GM21723 (cell line): ENCODE measurements at regions not wholly inside any gene's neighbourhood (a gene's known extent, or its start where the extent isn't known, plus 50 kb on each side); places are given as distances from the start of the nearest gene placed in this dataset.

Source experiments
- ATAC-seq: cut with Tn5 transposase; IDR thresholded peaks from one replicate; pipeline ENCODE4 v1.9.1; 2021; ENCODE audit warnings: mild to moderate bottlenecking, moderate library complexity; ENCODE audit not compliant: unreplicated experiment

DNA sequence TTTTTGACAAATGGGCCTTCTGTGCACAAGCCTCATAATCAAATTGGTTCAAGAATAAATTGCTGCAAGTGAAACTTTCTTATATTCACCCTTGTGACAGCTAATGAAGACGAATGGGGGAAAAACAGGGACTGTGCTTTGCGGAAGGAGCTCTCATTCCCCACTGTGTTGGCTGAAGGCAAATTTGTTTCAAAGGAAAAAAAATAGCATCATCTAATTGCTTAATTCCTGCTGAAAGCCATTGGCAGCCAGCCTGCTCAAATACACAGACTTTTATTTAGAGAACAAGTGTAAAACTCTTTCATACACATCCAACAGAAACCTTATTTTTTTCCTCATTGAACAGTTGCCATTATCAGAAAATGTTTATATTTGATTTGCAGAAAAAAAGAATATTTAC lies 172.3 kb downstream of the ARL6IP6 start:
- ATAC-seq: no peak

DNA sequence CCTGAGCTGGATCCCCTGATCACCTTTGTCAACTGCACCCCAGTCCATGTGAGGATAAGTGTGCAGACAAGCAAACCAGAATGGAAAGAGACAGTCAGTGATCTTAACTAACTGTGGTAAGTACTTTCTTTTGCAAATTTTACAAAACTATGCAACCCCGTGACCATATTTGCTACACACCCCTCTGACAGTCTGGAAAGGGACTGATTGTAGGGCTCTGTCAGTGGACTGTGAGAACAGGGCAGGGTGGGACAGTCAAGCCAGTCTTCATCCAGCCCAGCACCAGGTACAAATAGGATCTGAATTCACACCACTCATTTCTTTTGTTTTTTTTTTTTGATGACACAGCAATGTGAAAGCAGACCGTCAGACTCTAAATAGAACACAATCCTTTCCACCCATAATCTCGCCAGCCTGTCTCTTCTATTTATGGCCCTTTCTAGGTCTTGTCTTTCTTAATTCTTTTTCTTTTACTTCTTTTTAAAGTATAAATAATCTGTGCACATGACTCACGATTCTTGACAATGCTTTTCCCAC lies 165.6 kb downstream of the ARL6IP6 start:
- no peak for ATAC-seq

DNA sequence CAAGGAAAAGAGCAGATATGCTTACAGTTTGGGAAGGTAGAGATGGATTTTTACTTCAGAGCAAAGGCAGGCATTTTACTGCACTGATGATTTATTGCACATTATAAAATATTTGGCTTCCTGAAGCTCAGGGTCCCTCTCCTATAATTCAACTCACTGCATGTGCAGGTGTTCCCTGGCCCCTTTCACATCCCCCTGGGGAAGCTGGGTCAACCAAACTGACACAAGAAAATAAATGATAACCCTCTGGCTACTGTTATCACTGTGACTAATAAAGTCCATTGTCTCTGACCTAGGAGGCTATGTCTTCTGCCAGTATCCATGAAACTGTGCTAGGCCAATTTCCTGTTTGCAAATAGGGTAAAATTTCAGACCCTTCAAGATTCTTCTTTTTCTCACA lies 163.1 kb downstream of the ARL6IP6 start:
- ATAC-seq: no peak

DNA sequence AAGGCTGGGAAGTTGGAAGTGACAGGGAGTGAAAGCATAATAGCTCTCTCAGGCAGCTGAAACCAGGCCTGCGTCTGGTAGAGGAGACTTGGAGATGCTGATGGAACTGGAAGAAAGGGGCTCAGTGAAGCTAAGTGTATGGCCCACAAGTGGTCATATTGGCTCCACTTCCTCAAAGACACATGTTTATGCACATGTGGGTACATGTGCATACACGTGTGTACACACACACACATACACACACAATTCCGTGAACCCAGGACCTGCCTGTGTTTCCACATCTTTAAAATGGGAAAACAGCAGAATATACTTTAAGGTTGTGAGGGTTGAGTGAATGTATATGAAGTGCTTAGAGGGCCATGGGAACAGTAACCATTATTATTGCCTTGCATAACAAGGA lies 160.9 kb downstream of the ARL6IP6 start:
- no peak for ATAC-seq

DNA sequence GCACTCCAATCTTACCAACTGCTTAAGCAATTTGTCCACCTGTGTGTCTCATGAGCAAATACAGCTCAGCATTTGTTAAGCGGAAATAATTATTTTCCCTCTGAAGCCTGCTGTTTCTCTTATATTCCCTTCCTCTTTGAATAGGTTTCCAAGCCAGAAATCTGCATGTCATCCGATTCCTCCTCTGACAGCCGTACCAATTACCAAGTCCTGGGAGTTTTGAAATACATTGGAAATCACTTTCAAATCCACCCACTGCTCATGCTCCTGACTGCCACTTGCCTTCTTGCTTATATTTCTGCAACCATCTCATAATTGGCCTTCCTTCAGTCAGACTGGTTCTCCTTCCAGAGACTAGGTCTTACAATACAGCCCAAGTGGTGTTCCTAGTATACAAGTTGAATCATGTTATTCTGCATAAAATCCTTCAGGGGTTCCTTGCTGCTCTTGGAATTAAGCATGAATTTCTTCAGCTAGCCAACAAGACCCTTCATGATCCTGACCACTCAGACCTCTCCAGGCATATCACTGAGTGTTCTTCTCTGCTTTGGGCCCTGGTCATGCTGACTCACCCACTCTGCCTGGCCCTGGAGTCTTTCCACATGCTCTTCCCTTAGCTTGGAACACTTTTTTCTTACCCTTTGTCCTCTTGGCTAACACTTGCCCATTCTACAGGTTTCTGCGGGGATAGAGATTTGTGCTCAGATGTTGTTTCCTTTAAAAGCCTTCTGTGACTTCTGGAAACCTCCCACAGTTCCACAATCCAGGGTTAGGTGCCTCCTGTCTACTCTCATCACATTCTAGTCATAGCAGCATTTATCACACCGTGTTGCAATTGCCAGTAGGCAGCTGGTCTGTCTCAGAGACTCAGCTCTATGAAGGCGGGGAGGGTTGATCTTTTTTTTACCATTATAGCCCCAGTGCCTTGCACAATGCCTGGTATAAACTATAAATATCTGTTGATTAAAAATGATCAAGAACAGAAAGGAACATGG lies 157.6 kb downstream of the ARL6IP6 start:
- ATAC-seq: no peak

DNA sequence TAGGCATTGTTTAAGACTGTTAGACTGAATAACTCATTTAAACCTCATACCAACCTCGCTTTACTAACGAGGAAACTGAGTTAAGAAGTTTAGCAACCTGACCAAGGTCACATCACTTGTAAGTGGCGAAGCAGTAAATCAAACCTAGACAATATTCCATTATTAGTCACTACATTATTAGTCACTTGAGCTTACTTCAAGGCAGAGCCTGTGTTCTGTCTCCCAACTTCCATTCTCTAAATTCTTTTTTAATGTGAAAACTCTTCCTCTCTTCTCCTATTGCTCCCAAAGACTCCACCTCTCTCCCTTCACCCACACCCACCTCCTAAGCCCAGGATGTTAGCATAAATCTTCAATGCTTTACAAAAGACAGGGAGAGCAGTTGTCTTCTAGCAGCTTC lies 156.5 kb downstream of the ARL6IP6 start:
- no peak for ATAC-seq

DNA sequence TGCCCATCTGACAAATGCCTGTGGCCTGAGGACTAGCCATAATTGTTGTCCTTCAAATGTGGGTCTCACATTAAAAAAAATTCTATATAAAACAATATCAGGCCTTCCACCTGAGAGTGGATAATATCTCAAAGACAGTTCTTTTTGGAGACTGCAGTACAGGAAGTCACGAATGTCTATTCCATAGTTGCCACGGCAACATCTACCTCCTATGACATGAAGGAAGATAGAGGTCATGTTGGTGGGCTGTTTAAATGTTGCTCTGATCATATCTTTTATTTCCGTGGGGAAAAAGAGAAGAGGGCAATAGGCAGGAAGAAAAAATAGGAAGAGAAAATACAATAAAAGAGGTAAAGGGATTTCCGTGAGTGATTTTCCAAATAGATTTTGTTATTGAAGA lies 151.8 kb downstream of the ARL6IP6 start:
- ATAC-seq: no peak

DNA sequence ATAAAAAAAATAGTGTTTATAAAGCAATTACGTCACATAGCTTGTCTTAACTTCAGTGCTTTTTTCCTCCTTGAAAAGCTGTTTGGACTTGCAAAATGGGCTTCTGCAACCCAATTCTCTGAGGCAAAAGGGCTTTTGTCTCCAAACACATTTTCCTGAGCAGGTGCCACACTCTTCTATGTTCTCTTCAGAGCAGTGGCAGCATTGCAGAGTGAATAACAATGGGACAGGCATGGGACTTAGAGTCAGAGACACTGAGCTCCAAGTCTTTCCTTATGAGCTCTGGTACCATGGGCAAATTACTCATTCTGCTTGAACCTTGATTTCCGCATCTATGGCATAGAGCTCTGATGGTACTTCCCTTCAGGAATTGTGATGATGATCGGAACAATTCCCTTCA lies 149.0 kb downstream of the ARL6IP6 start:
- no peak for ATAC-seq

DNA sequence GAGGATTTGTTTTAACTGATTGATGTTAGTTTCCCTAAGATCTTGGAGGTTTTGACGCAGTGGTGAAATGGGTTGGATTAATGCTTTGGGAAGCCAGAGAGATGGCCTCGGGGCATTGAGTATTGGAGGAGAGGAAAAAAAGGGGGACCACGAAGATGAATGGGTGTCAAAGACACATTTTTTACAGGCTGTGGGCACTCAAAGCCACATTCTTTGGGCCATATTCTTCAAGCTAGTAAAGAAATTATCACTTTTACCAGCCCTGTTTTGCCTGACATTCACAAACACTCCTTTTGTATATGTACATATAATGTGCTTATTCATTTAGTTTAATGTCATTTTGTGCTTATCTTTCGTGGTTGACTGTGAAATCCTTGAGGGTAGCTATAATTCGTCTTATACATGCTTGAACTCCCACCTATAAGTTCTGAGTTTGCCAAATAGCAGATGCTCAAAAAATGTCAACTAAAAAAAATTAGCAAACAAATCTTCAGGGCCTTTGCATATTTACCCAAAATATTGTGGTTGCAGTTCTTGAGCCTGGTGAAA lies 146.3 kb downstream of the ARL6IP6 start:
- ATAC-seq: no peak

DNA sequence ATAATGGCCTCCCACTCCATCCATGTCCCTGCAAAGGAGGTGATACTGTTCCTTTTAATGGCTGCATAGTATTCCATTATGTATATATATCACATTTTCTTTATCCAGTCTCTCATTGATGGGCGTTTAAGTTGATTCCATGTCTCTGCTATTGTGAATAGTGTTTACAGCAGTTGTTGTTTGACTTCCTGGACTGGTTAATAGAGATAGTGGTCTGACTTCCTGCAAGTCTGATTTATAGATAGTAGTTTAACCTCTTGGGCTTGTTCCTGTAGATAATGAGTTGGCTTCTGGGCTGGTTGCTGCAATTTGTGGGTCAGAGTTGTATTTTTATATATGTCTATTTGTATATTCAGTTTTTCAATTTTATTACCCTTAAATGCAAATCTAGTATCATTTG lies 145.4 kb downstream of the ARL6IP6 start:
- ATAC-seq: no peak

DNA sequence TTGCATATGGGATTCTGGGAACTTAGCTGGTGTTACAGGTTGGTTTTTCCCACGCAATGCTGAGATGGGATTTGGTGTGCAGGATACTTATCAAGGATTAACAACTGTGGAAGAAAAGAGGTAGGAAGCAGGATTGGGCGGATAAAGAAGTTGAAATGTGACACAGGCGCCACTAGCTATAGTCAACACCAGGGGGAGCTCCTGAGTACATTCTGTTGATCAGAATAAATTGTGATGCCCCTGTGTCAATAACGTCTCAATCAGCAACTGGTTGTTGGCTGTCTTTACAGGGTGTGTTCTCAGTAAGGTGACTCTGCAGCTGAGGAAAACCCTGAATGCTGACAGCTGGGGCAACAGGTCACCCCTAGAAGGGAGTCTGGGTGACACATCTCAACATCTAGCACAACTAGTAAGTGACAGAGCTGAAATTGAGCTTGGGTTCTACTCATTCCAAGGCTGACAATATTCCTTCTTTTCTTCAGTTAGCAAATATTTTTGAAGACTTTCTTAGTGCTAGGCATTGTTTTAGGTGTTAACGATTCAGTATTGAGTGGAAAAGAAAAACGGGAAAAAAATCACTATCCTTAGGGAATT lies 143.0 kb downstream of the ARL6IP6 start:
- ATAC-seq: no peak

DNA sequence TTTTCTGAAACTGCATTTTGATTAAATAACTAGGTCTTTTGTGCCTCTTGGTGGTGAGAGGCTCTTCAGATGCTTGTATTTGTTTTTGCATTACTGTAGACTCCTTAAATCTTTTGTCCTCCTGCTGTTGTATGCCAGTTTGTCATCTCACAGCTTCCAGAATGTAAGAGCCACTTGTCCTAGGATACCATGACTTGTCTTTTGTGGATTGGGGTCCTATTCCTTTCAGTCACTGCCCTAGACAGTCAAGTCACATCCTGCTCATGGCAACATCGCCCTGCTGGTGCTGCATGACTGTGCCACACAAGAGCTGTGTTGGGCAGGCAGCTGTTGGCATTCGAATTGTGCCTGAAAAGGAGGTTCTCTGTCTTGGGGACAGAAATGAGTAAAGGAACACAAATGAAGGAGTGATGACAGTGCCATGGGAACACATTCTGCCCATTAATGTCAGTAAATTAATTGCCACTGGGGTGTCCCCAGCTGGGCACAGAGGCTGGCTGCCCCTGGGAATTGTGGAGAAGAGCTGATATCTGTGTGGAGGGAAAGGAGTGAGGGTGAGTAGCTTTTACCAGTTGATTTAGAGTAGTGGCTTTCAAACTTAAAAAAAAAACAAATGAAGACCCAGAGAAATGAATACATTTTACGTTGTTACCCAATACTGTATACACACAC lies 140.3 kb downstream of the ARL6IP6 start:
- no peak for ATAC-seq

DNA sequence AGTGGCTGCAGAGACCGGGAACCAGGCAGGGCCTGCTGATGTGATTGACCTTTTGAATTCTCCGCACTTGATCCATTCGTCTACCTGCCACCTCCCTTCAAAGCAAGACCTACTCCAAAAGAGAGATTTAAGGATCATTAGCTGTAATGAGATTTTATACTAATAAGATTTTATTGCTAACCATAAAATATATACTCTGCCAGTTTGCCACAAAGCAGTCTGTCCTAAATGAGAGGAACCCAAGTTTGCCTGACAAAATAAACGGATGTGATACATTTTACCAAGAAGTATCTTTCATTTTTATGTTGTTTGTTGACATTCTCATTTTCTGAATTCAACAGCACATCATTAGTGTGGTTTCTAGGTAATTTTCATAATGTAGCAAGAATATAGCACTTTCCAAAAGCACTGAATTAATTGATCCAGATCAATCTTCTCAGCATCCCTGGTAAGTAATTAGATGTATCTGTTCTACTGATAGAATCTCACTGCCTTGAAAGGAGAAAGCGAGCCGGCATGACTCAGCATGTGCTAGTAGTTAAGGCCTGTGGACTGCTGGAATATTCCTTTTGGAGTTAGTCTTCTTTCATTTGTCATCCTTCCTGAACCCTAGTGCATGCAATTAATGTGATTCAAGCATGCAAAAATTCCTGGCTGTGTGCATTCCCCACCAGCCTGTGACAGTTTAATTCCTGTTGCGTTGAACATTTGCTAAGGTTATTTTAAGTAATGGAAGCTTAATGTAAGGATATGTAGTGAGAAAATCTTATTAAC lies 128.5 kb downstream of the ARL6IP6 start:
- ATAC-seq: no peak

DNA sequence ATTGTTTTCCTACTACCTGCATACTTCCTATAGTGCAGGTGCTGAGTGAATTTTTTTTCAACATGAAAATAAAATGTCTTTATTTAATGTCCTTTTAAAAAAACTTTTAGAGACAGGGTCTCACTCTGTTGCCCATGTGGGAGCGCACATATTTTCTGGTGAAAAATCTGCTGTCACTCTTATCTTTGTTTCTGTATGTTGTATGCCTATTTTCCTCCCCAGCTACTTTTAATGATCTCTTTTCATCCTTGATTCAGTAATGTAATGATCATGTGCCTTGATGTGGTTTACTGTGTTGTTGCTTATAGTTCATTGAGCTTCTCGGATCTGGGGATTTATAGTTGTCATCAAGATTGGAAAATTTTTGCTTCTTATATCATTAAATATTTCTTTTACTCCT lies 117.3 kb downstream of the ARL6IP6 start:
- no peak for ATAC-seq

DNA sequence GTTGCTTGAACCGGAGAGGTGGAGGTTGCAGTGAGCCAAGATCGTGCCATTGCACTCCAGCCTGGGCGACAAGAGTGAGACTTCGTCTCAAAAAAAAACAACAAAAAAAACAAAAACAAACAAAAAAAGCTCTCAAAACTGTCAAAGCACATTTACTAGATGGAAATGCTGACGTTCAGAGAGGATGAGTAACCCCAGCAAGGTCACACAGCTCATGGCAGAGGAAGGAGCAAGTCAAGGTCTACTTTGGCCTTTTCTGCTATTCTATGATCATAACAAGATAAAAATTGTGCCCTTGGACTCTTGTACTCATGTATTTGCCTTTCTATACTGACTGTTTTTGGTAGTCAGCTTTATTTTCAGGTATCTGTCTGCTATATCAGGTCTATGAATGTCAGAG lies 109.5 kb downstream of the ARL6IP6 start:
- ATAC-seq: no peak

DNA sequence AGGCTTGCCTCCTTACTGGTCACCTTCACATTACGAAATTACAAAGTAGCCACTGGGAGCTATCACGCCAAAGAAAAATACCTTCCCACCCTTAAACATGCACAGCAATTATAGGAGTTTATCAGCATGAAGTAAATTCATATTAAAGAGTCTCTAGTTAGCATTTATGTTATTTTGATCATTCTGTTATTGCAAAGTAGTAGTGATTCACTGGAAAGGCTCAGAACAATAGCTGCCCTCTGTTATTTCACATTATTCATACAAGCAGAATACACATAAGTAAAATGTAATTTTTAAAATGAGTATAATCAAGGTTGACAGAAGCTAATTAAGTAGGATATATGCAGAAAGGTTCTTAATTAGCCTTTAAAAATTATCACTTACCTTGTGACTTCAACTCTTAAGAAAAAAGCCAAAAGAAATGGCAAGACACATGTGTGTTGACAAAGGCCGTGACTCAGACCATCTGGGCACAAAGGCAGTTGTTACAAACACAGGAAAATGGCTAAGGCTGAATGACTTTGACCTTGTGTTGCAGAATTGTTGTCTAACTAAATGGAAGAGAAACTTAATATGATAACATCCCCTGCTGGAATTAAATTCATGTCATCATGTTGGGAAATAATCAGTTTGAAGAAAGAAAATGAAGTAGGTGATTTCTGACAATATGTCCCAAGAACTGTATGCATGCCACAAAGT lies 108.3 kb downstream of the ARL6IP6 start:
- ATAC-seq: no peak

DNA sequence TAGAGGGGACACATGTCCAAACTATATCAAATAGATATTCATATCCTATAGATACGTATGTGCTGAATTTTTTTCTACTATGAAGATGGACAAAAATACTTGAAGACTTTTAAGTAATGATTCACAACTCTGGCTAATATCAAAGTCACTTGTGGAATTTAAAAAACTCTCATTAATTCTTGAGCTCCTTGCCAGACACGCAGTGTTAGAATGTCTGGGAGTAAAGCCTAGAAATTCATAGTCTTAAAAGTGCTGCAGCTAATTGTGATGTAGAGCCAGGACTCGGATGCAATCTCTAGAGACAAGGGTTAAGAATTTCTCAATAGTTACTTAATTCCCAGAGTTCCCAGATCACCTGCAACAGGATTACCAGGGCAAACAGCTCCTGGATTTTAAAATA lies 107.4 kb downstream of the ARL6IP6 start:
- ATAC-seq: no peak

DNA sequence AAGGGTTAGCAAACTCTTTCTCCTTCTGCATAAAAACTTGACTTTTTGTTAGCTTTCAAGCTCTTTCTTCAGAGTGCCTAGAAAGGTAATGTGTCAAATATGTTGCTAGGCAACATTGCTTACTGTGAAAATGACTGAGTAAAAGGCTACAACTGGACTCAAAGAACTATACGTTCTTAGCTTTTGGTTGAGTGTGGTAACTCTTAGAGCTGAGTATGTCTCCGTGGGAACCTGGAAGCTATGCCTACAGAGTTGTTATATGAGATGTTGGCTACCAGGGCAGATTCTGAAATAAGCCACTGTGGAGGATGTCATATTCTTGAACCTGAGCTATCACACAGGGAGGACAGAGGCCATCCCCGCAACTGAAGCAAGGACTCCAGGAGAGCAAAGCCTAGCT lies 105.5 kb downstream of the ARL6IP6 start:
- ATAC-seq: no peak

DNA sequence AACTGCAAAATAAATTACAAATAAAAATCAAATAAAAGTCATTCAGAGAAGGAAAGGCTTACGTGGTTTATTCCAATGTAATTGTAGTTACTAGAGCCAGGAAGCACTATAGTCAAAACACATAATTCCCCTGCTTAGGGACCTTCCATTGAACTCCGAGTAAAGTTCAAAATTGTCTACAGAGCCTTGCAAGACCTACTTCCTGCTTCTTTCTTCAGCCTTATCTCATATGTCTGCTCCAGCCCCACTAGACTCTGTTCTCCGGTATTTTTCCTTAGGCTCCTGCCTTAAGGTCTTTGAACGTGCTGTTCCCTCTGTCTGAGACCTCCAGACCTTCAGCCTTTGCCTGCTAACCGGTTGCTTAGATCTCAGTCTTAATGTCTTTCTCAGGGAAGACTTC lies 104.3 kb downstream of the ARL6IP6 start:
- no peak for ATAC-seq

DNA sequence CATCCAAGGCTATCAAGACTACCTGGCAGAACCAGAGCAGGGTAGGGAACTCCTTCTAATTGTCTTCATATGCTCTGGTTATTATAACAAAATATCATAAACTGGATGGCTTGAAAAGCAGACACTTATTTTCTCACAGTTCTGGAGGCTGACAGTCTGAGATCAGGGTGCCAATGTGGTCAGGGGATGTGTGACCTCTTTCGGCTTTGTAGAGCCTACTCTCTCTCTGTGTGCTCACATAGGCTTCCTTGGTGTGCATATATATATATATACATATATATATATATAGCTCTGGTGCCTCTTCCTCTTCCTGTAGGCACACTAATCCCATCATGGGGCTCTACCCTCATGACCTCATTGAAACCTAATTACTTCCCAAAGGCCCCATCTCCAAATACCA lies 101.6 kb downstream of the ARL6IP6 start:
- no peak for ATAC-seq
